ENCODE measurements at regions not wholly inside any gene's neighbourhood (a gene's known extent, or its start where the extent isn't known, plus 50 kb on each side); places are given as distances from the start of the nearest gene placed in this dataset.

DNA sequence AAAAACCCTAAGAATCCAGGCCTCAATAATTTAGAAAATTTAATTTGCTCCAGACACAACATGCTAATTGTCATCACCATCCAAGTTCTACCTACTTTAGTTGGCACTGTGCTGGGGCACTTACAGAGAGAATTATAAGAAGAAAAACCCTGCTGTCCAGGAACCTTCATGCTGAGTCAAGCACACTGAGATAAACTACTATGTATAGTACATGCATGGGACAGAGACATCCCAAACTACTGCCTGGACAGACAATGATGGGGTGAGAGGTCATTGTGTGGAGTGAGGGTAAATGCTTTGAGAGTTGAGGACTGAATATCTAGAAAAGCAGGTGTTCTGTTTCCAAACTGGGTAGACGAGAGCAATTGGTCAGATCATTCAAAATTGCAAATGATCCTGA is 135.3 kb upstream of the CTTNBP2NL start:
- Mint-ChIP-seq H3K9me3 (no peaks in the 10 kb centered on the region), H3K36me3 (no peaks in the 10 kb centered on the region), H3K4me1 (no peaks in the 10 kb centered on the region), H3K4me3 (no peak overlapping the region), H3K27ac (no peak overlapping the region), H3K27me3 (peaks cover 5% of the 10 kb centered on the region)

DNA sequence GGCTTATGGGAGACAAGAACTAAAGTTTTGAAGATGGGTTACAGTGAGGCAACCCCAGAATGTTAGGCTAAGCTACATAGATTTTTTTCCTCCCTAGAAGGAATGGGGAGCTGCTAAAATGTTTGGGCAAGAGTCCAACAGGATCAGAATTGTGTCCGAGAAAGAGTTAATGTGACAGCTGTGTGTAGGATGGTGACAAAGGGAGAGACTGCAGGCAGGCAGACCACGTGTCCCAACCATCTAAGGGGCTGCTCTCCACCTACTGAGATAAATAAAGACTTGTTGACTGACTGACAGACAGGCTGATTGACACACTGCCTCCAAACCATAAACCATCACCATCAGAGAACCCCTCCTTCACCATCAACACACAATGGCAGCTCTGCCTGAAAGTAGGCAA is 133.7 kb upstream of the CTTNBP2NL start:
- no peaks in the 10 kb centered on the region for H3K4me1 Mint-ChIP-seq

DNA sequence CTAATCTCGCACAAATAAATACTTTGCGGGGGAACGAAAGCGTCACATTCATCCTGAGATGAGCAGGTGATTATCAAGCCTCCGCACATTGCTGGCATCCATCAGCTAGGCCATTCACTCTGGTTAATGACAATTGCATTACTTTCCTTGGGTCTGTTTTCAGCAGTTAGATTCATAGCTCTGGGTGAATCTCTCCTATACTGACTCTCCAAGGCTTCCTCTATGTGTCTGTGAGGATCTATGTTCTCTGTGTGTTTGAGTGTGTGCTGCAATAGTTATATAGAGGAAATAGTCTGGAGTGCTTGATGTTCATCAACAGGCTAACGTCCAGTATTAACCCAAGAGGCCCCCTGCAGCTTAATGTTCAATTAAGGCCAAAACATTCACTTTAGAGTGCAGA is 133.0 kb upstream of the CTTNBP2NL start:
- Mint-ChIP-seq H3K9me3 (no peaks in the 10 kb centered on the region), H3K27ac (no peak overlapping the region), H3K4me1 (no peaks in the 10 kb centered on the region), H3K27me3 (peaks cover 1% of the 10 kb centered on the region), H3K36me3 (no peaks in the 10 kb centered on the region), H3K4me3 (no peak overlapping the region)

More for the DNA sequence above, 133.7 kb upstream of the CTTNBP2NL start:
- H3K9me3 Mint-ChIP-seq, result no peaks in the 10 kb centered on the region
- no peak overlapping the region for H3K4me3 Mint-ChIP-seq
- H3K36me3 Mint-ChIP-seq, result no peaks in the 10 kb centered on the region
- peaks cover 1% of the 10 kb centered on the region for H3K27me3 Mint-ChIP-seq
- no peak overlapping the region for H3K27ac Mint-ChIP-seq

DNA sequence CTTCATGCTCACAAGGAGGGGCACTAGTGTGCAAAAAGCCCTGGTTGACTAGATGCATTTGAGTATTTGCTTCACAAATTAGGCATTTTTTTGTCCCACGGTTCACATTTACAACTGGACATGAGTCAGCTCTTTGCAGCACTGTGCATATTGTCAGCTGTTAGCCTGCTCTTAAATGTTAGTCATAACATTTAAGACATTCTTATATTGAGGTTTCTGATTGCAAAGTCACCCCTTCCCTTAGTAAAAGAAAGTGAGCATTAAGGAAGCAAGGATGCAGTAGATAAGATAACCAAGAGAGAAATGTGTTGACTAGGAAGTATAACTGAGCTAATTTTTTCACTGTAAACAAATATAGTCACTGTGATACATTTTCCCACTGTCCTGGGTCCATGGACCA is 132.6 kb upstream of the CTTNBP2NL start:
- Mint-ChIP-seq H3K9me3 (no peaks in the 10 kb centered on the region), H3K4me3 (no peak overlapping the region), H3K36me3 (no peaks in the 10 kb centered on the region), H3K27ac (no peak overlapping the region), H3K27me3 (peaks cover 1% of the 10 kb centered on the region), H3K4me1 (no peaks in the 10 kb centered on the region)

DNA sequence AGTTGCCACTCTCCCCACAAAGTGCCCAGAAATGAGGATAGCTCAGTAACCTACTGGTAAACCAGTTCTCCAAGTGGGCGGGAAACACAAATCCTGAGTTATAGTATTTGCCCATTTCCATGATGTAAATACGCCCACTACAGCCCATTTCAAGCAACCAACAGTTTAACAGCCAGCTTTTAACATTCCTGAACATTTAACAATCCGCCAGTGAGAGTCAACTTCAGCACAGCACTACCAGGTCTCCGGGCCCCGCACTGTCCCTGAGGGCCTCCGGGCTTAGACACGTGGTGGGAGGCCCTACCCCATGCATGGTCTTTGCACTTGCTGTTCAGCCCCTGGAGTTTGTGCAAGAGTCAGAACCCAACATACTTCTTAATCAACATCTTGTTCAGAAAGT is 132.0 kb upstream of the CTTNBP2NL start:
- Mint-ChIP-seq H3K27me3 (peaks cover 1% of the 10 kb centered on the region), H3K27ac (no peak overlapping the region), H3K36me3 (no peaks in the 10 kb centered on the region), H3K4me1 (no peaks in the 10 kb centered on the region), H3K9me3 (no peaks in the 10 kb centered on the region), H3K4me3 (no peak overlapping the region)

DNA sequence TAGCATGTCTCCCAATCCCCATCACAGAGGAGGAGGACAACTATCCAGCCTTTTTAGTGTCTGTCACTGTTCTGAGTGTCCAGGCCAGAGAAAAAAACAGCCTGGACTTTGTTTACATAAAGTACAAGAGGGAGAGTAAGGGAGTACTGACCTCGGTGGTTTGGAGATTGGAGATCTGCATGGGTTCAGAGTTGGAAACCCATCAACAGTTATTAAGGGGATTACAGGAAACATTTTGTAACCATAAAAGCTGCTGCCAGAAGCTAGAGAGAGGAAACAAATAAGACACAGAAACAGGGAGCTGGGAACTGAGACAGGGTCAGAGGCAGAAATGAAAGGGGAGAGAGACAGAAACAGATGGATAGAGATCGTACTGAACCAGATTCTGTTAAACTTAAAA is 131.5 kb upstream of the CTTNBP2NL start:
- H3K4me1 Mint-ChIP-seq, result no peaks in the 10 kb centered on the region
- H3K9me3 Mint-ChIP-seq, result no peaks in the 10 kb centered on the region
- H3K36me3 Mint-ChIP-seq, result no peaks in the 10 kb centered on the region
- no peak overlapping the region for H3K27ac Mint-ChIP-seq
- H3K4me3 Mint-ChIP-seq, result no peak overlapping the region
- peaks cover 1% of the 10 kb centered on the region for H3K27me3 Mint-ChIP-seq

DNA sequence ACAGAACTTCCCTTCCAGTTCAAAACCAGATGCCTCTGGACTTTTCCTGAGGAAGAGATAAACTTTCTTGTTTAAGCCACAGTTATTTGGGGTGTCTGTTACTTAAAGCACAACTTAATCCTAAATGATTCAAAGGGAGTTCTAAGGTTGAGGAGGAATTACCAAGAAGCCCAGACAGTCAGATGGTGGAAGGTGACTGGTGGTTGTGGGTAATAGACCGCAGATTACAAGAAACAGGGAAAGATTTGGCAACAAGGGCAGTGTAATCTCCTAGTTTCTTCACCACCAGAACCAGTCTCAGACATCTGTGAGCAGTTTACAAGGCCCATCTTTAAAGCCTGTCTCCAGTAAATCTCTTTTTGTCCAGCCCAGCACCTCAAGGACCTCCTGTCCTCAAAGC is 130.1 kb upstream of the CTTNBP2NL start:
- H3K9me3 Mint-ChIP-seq, result no peaks in the 10 kb centered on the region
- no peak overlapping the region for H3K4me3 Mint-ChIP-seq
- no peaks in the 10 kb centered on the region for H3K4me1 Mint-ChIP-seq
- no peak overlapping the region for H3K27ac Mint-ChIP-seq
- no peaks in the 10 kb centered on the region for H3K36me3 Mint-ChIP-seq
- peaks cover 2% of the 10 kb centered on the region for H3K27me3 Mint-ChIP-seq

DNA sequence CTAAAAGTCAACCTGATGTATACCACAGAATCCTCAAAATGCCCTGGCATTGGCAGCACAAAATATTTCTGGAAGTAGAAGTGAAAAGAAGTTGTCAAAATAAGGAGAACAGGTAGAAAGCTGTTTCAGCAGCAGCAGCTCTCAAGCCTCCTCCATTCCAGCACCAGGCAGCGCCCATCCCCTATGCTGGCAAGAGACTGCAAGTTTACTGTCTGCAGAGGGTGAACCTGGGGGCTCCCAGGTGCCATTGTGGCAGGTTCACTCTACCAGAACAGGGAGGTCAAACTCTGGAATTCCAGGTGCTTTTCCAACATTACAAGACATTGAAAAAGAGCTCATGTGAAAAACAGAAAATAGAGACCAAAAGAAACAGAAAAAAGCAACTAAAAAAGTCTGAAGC is 128.8 kb upstream of the CTTNBP2NL start:
- Mint-ChIP-seq H3K27me3 (peaks cover 3% of the 10 kb centered on the region), H3K9me3 (no peaks in the 10 kb centered on the region), H3K4me3 (no peak overlapping the region), H3K4me1 (no peaks in the 10 kb centered on the region), H3K27ac (no peak overlapping the region), H3K36me3 (no peaks in the 10 kb centered on the region)

DNA sequence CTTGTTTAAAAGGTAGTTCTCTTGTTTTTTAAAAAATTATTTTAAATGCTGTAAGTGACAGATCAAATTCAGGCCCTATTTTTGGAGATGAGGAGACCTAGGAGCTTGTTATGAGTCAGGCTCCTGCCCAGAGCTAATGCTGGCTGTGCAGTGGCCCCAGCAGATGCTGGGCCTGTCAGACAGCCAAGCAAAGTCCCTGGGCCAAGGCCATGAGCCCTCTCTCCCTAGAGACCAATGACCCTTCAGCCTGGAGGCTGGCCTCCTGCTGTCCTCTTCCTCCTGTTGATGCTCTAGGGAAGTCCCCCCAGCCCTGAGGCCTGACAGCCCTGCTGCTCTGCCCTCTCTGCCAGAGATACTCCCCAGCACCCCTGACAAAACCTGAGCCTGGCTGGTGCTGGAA is 128.1 kb upstream of the CTTNBP2NL start:
- Mint-ChIP-seq H3K4me1 (no peaks in the 10 kb centered on the region), H3K9me3 (no peaks in the 10 kb centered on the region)

DNA sequence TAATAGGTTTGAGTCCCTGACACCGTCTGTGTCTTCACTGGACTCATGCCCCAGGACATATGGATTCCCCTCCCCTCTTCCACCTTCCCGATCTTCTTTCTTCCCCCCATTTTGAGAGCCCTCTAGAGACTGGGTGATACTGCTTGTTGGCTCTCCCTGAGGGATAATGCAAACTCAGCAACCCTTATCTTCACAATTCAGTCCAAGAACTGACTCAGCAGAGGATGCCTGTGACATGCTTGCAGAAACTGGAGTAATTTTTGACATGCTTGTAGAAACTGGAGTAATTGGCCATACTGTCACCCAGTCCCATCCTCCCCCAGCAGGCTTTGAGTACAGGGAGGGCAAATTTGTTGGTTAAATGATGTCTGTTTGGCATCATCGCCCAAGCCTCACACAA is 127.6 kb upstream of the CTTNBP2NL start:
- Mint-ChIP-seq H3K4me3 (no peak overlapping the region), H3K27me3 (peaks cover 8% of the 10 kb centered on the region), H3K4me1 (no peaks in the 10 kb centered on the region), H3K36me3 (no peaks in the 10 kb centered on the region), H3K27ac (no peak overlapping the region), H3K9me3 (no peaks in the 10 kb centered on the region)

More for the DNA sequence above, 128.1 kb upstream of the CTTNBP2NL start:
- Mint-ChIP-seq H3K27me3 (peaks cover 7% of the 10 kb centered on the region), H3K36me3 (no peaks in the 10 kb centered on the region), H3K27ac (no peak overlapping the region), H3K4me3 (no peak overlapping the region)

DNA sequence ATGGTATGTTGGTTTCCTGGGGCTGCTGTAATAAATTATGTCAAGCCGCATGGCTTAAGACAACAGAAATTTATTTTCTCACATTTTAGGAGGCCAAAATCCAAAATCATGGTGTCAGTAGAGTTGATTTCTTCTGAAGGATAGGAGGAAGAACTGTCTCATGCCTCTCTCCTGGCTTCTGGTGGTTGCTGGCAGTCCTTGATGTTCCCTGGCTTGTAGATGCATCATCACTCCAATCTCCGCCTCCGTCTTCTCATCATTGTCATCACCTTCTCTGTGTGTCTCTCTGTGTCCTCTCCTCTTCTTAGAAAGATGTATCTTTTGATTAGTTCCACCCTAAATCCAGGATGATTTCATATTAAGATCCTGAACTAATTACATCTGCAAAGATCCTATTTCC is 124.7 kb upstream of the CTTNBP2NL start:
- Mint-ChIP-seq H3K4me1 (no peaks in the 10 kb centered on the region), H3K27ac (no peak overlapping the region), H3K27me3 (peaks cover 15% of the 10 kb centered on the region), H3K9me3 (peaks cover 7% of the 10 kb centered on the region), H3K36me3 (no peaks in the 10 kb centered on the region), H3K4me3 (no peak overlapping the region)

DNA sequence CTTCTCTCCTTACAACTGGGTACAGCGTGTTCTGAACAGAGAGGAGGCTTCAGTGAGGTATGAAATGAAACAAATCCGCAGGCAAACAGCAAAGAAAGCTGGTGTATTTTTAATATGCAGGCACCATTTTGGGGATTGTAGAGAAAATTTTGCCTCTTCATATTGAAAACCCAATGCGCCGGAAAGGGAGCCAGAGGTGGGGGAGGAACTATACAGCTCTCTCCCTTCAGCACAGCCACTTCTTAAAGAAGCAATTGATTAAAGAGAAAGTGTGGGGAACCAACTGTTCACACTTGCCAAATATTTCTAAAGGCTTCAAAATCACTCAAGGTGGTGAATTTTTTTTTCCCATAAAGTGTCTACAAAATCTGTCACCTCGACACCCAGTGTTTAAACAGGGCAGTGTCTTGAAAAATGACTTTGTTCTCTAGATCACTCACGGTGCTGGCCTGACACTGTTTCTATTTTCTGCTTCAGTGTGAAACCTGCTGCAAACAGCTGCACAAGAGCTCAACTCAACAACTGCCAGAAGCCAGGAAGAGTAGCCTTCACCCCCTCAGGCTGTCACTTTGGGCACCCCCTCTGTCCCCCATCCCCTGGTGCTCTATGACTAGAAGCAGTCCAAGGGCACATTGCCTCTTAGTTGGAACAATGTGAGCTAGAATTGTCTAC is 123.8 kb upstream of the CTTNBP2NL start:
- H3K27ac Mint-ChIP-seq, result no peak overlapping the region
- peaks cover 15% of the 10 kb centered on the region for H3K27me3 Mint-ChIP-seq
- no peaks in the 10 kb centered on the region for H3K36me3 Mint-ChIP-seq
- H3K9me3 Mint-ChIP-seq, result peaks cover 7% of the 10 kb centered on the region
- H3K4me1 Mint-ChIP-seq, result no peaks in the 10 kb centered on the region
- no peak overlapping the region for H3K4me3 Mint-ChIP-seq

DNA sequence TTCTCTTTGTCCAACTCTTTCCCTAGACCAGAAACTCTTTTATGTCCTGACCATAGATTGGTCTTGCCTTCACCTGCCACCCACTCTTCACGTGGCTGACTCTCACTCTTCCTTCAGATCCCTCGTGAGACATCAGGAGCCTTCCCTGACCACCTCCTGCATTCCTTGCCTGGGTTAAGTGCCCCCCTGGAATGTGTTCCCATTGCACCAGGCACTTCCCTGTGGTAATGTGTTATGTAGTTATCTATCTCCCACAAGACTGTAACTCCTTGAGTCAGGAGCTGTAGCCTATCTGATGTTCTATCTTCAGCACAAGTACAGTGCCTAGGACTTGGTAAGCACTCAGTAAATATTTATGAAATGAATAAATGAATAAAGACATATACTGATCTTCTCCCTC is 111.2 kb upstream of the CTTNBP2NL start:
- H3K4me3 Mint-ChIP-seq, result no peak overlapping the region
- no peaks in the 10 kb centered on the region for H3K4me1 Mint-ChIP-seq
- H3K27me3 Mint-ChIP-seq, result peaks cover 21% of the 10 kb centered on the region
- H3K9me3 Mint-ChIP-seq, result no peaks in the 10 kb centered on the region
- H3K36me3 Mint-ChIP-seq, result no peaks in the 10 kb centered on the region
- H3K27ac Mint-ChIP-seq, result no peak overlapping the region

DNA sequence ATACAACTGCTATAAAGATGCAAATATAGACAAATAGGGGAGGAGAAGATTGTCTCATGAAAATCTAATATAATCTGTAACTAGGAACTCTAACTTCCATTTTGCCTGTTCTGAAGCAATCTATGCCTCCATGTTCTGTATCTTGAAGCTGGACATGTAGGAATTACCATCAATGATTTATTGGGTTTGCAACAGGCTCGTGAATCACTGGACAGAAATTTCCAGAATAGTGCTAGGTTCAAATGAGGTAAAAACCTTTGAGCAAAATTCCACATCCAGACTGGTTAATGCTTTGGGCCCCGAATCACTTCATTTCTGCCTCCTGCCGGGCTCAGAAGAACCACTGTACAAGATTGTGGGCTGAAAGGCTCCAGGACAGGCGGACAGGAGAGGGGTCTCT is 110.7 kb upstream of the CTTNBP2NL start:
- H3K36me3 Mint-ChIP-seq, result no peaks in the 10 kb centered on the region
- H3K9me3 Mint-ChIP-seq, result no peaks in the 10 kb centered on the region
- H3K27ac Mint-ChIP-seq, result no peak overlapping the region
- H3K4me3 Mint-ChIP-seq, result no peak overlapping the region
- no peaks in the 10 kb centered on the region for H3K4me1 Mint-ChIP-seq
- peaks cover 21% of the 10 kb centered on the region for H3K27me3 Mint-ChIP-seq

DNA sequence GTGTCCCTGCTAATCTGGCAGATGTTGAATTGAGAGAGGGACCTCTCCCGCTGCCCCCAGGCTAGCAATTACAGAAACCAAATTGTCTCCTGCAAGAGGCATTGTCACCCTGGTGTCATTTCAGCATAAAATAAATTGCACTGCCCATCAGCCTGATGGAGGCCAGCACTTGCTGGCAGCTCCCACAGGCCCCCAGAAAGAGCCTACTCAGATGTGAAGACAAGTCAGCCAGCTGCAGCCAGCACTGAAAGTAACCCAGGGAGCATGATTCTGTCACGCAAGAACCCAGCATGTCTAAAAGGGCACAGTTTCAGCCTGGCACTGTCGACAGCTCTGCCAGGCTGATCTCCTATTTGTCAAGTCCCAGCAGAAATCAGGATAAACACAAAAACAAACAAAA is 110.3 kb upstream of the CTTNBP2NL start:
- no peaks in the 10 kb centered on the region for H3K4me1 Mint-ChIP-seq
- H3K27ac Mint-ChIP-seq, result no peak overlapping the region
- H3K36me3 Mint-ChIP-seq, result no peaks in the 10 kb centered on the region
- H3K4me3 Mint-ChIP-seq, result no peak overlapping the region
- peaks cover 21% of the 10 kb centered on the region for H3K27me3 Mint-ChIP-seq
- H3K9me3 Mint-ChIP-seq, result no peaks in the 10 kb centered on the region

DNA sequence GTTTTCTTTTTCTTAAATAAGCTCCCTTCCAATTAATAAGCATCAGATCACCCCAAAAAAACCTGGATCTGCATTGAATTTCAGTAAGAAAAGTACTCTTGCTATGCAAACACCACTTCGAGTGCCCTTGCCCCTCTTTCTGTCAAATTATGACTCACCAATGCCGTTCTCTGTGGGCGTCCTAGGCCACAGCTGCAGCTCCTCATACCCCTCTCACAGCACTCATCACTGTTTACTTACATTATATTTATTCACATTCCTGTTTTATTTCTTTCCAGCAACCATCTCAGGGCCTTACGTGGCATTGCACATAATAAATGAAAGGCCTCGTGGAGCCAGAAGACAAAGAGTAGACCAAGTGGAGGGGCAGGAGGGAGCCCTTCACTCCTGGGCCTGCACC is 99.1 kb upstream of the CTTNBP2NL start:
- peaks cover 6% of the 10 kb centered on the region for H3K9me3 Mint-ChIP-seq
- peaks cover 4% of the 10 kb centered on the region for H3K27me3 Mint-ChIP-seq
- H3K4me1 Mint-ChIP-seq, result no peaks in the 10 kb centered on the region
- H3K4me3 Mint-ChIP-seq, result no peak overlapping the region
- H3K36me3 Mint-ChIP-seq, result no peaks in the 10 kb centered on the region
- H3K27ac Mint-ChIP-seq, result no peak overlapping the region

DNA sequence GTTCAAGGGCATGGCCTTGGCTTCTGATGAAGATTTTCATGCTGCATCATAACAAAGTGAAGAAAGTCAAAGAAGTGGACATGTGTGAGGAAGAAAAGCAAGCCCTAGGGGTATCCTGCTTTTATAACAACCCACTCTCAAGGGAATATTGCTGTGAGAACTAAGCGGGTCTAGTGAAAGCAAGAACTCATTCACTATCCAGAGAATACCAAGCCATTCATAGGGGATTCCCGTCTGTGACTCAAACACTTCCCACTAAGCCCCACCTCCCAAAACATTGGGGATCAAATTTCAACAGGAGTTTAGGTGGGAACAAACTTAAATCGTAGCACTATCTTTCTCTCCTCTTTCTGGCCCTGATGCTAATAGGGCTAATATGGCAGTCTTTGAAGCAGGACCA is 98.5 kb upstream of the CTTNBP2NL start:
- Mint-ChIP-seq H3K4me1 (no peaks in the 10 kb centered on the region), H3K27me3 (peaks cover 4% of the 10 kb centered on the region)

More for the DNA sequence above, 98.5 kb upstream of the CTTNBP2NL start:
- Mint-ChIP-seq H3K27ac (no peak overlapping the region), H3K36me3 (no peaks in the 10 kb centered on the region), H3K4me3 (no peak overlapping the region), H3K9me3 (peaks cover 6% of the 10 kb centered on the region)

All from activated naive CD4-positive, alpha-beta T cell treated with anti-CD3 and anti-CD28 coated beads, Interleukin-2, amount 50 U/mL, for 24 hours (primary cell).